Nephron progenitor cell (in vitro differentiated cells): ENCODE measurements at regions not wholly inside any gene's neighbourhood (a gene's known extent, or its start where the extent isn't known, plus 50 kb on each side); places are given as distances from the start of the nearest gene placed in this dataset.

Experiments
- DNase-seq: peaks from one replicate; pipeline ENCODE4 v3.0.0; 2021
- H3K27ac Mint-ChIP-seq: 2 replicates; pipeline ENCODE4 v1.8.0; 2021; ENCODE audit warnings: mild to moderate bottlenecking, moderate library complexity, mixed read lengths
- H3K27me3 Mint-ChIP-seq: 2 replicates; pipeline ENCODE4 v1.8.0; 2021; ENCODE audit warnings: mild to moderate bottlenecking, low read depth, mixed read lengths; ENCODE audit not compliant: poor library complexity
- H3K36me3 Mint-ChIP-seq: 2 replicates; pipeline ENCODE4 v1.8.0; 2021; ENCODE audit warnings: low read depth, mixed read lengths
- H3K4me1 Mint-ChIP-seq: 2 replicates; pipeline ENCODE4 v1.8.0; 2021; ENCODE audit warnings: mixed read lengths
- H3K4me3 Mint-ChIP-seq: 2 replicates; pipeline ENCODE4 v1.8.0; 2021; ENCODE audit warnings: mild to moderate bottlenecking, moderate library complexity, mixed read lengths
- H3K9me3 Mint-ChIP-seq: 2 replicates; pipeline ENCODE4 v1.8.0; 2021; ENCODE audit warnings: mild to moderate bottlenecking, moderate library complexity, mixed read lengths
- CTCF ChIP-seq: fragments of 200-600 bp; sonication (generic); IDR thresholded peaks from 2 replicates; pipeline ENCODE4 v1.5.0; 2021; ENCODE audit warnings: antibody characterized with exemption

- Mint-ChIP-seq H3K27me3 (no peaks in the 10 kb centered on the region), H3K4me3 (no peak overlapping the region), H3K4me1 (peaks cover 4% of the 10 kb centered on the region), H3K27ac (no peak overlapping the region), H3K9me3 (no peaks in the 10 kb centered on the region), H3K36me3 (no peaks in the 10 kb centered on the region)
- DNase-seq = no peak
- no peak for TF ChIP-seq CTCF
These were observed 903.9 kb downstream of the CDH11 start for GRCh38 chr16:64217789-64218535.

GRCh38 chr16:64215730-64216129 is 906.1 kb downstream of the CDH11 start:
- no peaks in the 10 kb centered on the region for H3K9me3 Mint-ChIP-seq
- no peak for DNase-seq
- TF ChIP-seq CTCF = no peak
- no peak overlapping the region for H3K4me3 Mint-ChIP-seq
- H3K4me1 Mint-ChIP-seq = peaks cover 4% of the 10 kb centered on the region
- H3K27ac Mint-ChIP-seq = no peak overlapping the region
- H3K36me3 Mint-ChIP-seq = no peaks in the 10 kb centered on the region
- H3K27me3 Mint-ChIP-seq = peaks cover 2% of the 10 kb centered on the region

GRCh38 chr16:64211331-64211730 is 910.5 kb downstream of the CDH11 start:
- no peak for TF ChIP-seq CTCF
- peaks cover 6% of the 10 kb centered on the region for H3K27me3 Mint-ChIP-seq
- no peak overlapping the region for H3K4me3 Mint-ChIP-seq

GRCh38 chr16:64206862-64207261 is 915.0 kb downstream of the CDH11 start:
- no peak for DNase-seq
- no peak for TF ChIP-seq CTCF
- no peaks in the 10 kb centered on the region for H3K4me1 Mint-ChIP-seq
- no peak overlapping the region for H3K4me3 Mint-ChIP-seq
- no peak overlapping the region for H3K27ac Mint-ChIP-seq
- H3K9me3 Mint-ChIP-seq = no peaks in the 10 kb centered on the region
- H3K27me3 Mint-ChIP-seq = peaks cover 6% of the 10 kb centered on the region
- H3K36me3 Mint-ChIP-seq = no peaks in the 10 kb centered on the region

More at GRCh38 chr16:64211331-64211730, 910.5 kb downstream of the CDH11 start:
- H3K9me3 Mint-ChIP-seq = no peaks in the 10 kb centered on the region
- no peaks in the 10 kb centered on the region for H3K36me3 Mint-ChIP-seq
- no peak overlapping the region for H3K27ac Mint-ChIP-seq
- DNase-seq = no peak
- H3K4me1 Mint-ChIP-seq = peaks cover 4% of the 10 kb centered on the region

- H3K27me3 Mint-ChIP-seq = no peaks in the 10 kb centered on the region
- no peaks in the 10 kb centered on the region for H3K9me3 Mint-ChIP-seq
- TF ChIP-seq CTCF = no peak
- no peak overlapping the region for H3K27ac Mint-ChIP-seq
- no peaks in the 10 kb centered on the region for H3K36me3 Mint-ChIP-seq
- no peaks in the 10 kb centered on the region for H3K4me1 Mint-ChIP-seq
- no peak for DNase-seq
- H3K4me3 Mint-ChIP-seq = no peak overlapping the region
These were observed 918.7 kb downstream of the CDH11 start for GRCh38 chr16:64203126-64203525.

- Mint-ChIP-seq H3K4me1 (no peaks in the 10 kb centered on the region), H3K4me3 (no peak overlapping the region), H3K27ac (no peak overlapping the region), H3K9me3 (no peaks in the 10 kb centered on the region), H3K36me3 (no peaks in the 10 kb centered on the region), H3K27me3 (no peaks in the 10 kb centered on the region)
- no peak for DNase-seq
- no peak for TF ChIP-seq CTCF
These were observed 919.3 kb downstream of the CDH11 start for GRCh38 chr16:64202571-64202970.
